ENCODE measurements at regions not wholly inside any gene's neighbourhood (a gene's known extent, or its start where the extent isn't known, plus 50 kb on each side); places are given as distances from the start of the nearest gene placed in this dataset.

- H3K4me2 ChIP-seq (ENCODE audit: extremely low read depth, insufficient read depth, low read length) = no peak overlapping the region
- no peak for TF ChIP-seq EZH2 (IDR thresholded peaks at IDR 0.05; ENCODE audit: low read length, missing control alignments)
- no peak for TF ChIP-seq CTCF (conservative IDR thresholded peaks at IDR 0.05 in 1 of 2, IDR thresholded peaks at IDR 0.05 in 1 of 2; ENCODE audit: low read depth in 1 of 2, low read length in 2 of 2)
- no peaks in the 10 kb centered on the region for H3K4me1 ChIP-seq (ENCODE audit: control insufficient read depth, extremely low read depth, insufficient read depth, low read length)
These were observed 151.6 kb upstream of the LRATD1 start for GRCh38 chr2:14480906-14481305.

GRCh38 chr2:14492920-14493503 is 139.5 kb upstream of the LRATD1 start:
- no peak overlapping the region for H2AFZ ChIP-seq (ENCODE audit: low read length)
- TF ChIP-seq CTCF (conservative IDR thresholded peaks at IDR 0.05 in 1 of 2, IDR thresholded peaks at IDR 0.05 in 1 of 2; ENCODE audit: low read depth in 1 of 2, low read length in 2 of 2) = no peak
- no peak for TF ChIP-seq EZH2 (IDR thresholded peaks at IDR 0.05; ENCODE audit: low read length, missing control alignments)
- H3K4me3 ChIP-seq (replicated peaks in 1 of 4; ENCODE audit: control extremely low read depth in 1 of 4, insufficient read depth in 1 of 4, low read depth in 3 of 4, low read length in 4 of 4) = no peak overlapping the region
- H3K36me3 ChIP-seq (ENCODE audit: control insufficient read depth, insufficient read depth, low read length) = no peaks in the 10 kb centered on the region
- no peak overlapping the region for H3K9ac ChIP-seq (ENCODE audit: insufficient read depth, low read length)
- H3K9me3 ChIP-seq (ENCODE audit: control insufficient read depth, insufficient read depth, low read depth, low read length) = no peaks in the 10 kb centered on the region
- no peaks in the 10 kb centered on the region for H3K27me3 ChIP-seq (ENCODE audit: control insufficient read depth, insufficient read depth, low read length)
- H3K4me1 ChIP-seq (ENCODE audit: control insufficient read depth, extremely low read depth, insufficient read depth, low read length) = no peaks in the 10 kb centered on the region
- no peaks in the 10 kb centered on the region for H4K20me1 ChIP-seq (ENCODE audit: control insufficient read depth, extremely low read depth, insufficient read depth, low read length)
- no peak overlapping the region for H3K4me2 ChIP-seq (ENCODE audit: extremely low read depth, insufficient read depth, low read length)
- H3K27ac ChIP-seq (ENCODE audit: insufficient read depth, low read length) = no peak overlapping the region
- peak; percentile 85 to 94 for DNase-seq (ENCODE audit: low read depth in 2 of 2)
- H3K79me2 ChIP-seq (ENCODE audit: control insufficient read depth, insufficient read depth, low read length) = no peaks in the 10 kb centered on the region

More at GRCh38 chr2:14480906-14481305, 151.6 kb upstream of the LRATD1 start:
- Histone ChIP-seq H3K36me3 (ENCODE audit: control insufficient read depth, insufficient read depth, low read length) (no peaks in the 10 kb centered on the region), H3K9me3 (ENCODE audit: control insufficient read depth, insufficient read depth, low read depth, low read length) (no peaks in the 10 kb centered on the region), H3K9ac (ENCODE audit: insufficient read depth, low read length) (no peak overlapping the region), H4K20me1 (ENCODE audit: control insufficient read depth, extremely low read depth, insufficient read depth, low read length) (no peaks in the 10 kb centered on the region), H3K4me3 (replicated peaks in 1 of 4; ENCODE audit: control extremely low read depth in 1 of 4, insufficient read depth in 1 of 4, low read depth in 3 of 4, low read length in 4 of 4) (no peak overlapping the region), H3K79me2 (ENCODE audit: control insufficient read depth, insufficient read depth, low read length) (no peaks in the 10 kb centered on the region), H2AFZ (ENCODE audit: low read length) (no peak overlapping the region), H3K27ac (ENCODE audit: insufficient read depth, low read length) (no peak overlapping the region), H3K27me3 (ENCODE audit: control insufficient read depth, insufficient read depth, low read length) (no peaks in the 10 kb centered on the region)
- no peak for DNase-seq (ENCODE audit: low read depth in 2 of 2)

GRCh38 chr2:14494759-14495158 is 137.8 kb upstream of the LRATD1 start:
- H3K4me3 ChIP-seq (replicated peaks in 1 of 4; ENCODE audit: control extremely low read depth in 1 of 4, insufficient read depth in 1 of 4, low read depth in 3 of 4, low read length in 4 of 4) = no peak overlapping the region
- no peak overlapping the region for H3K27ac ChIP-seq (ENCODE audit: insufficient read depth, low read length)
- no peaks in the 10 kb centered on the region for H3K9me3 ChIP-seq (ENCODE audit: control insufficient read depth, insufficient read depth, low read depth, low read length)
- TF ChIP-seq CTCF (conservative IDR thresholded peaks at IDR 0.05 in 1 of 2, IDR thresholded peaks at IDR 0.05 in 1 of 2; ENCODE audit: low read depth in 1 of 2, low read length in 2 of 2) = no peak
- no peak for TF ChIP-seq EZH2 (IDR thresholded peaks at IDR 0.05; ENCODE audit: low read length, missing control alignments)
- H3K36me3 ChIP-seq (ENCODE audit: control insufficient read depth, insufficient read depth, low read length) = no peaks in the 10 kb centered on the region
- H3K4me2 ChIP-seq (ENCODE audit: extremely low read depth, insufficient read depth, low read length) = no peak overlapping the region
- no peaks in the 10 kb centered on the region for H3K27me3 ChIP-seq (ENCODE audit: control insufficient read depth, insufficient read depth, low read length)
- H3K79me2 ChIP-seq (ENCODE audit: control insufficient read depth, insufficient read depth, low read length) = no peaks in the 10 kb centered on the region
- H4K20me1 ChIP-seq (ENCODE audit: control insufficient read depth, extremely low read depth, insufficient read depth, low read length) = no peaks in the 10 kb centered on the region
- no peak overlapping the region for H2AFZ ChIP-seq (ENCODE audit: low read length)
- DNase-seq (ENCODE audit: low read depth in 2 of 2) = no peak
- H3K4me1 ChIP-seq (ENCODE audit: control insufficient read depth, extremely low read depth, insufficient read depth, low read length) = no peaks in the 10 kb centered on the region
- no peak overlapping the region for H3K9ac ChIP-seq (ENCODE audit: insufficient read depth, low read length)
